ENCODE measurements at regions not wholly inside any gene's neighbourhood (a gene's known extent, or its start where the extent isn't known, plus 50 kb on each side); places are given as distances from the start of the nearest gene placed in this dataset.

DNA sequence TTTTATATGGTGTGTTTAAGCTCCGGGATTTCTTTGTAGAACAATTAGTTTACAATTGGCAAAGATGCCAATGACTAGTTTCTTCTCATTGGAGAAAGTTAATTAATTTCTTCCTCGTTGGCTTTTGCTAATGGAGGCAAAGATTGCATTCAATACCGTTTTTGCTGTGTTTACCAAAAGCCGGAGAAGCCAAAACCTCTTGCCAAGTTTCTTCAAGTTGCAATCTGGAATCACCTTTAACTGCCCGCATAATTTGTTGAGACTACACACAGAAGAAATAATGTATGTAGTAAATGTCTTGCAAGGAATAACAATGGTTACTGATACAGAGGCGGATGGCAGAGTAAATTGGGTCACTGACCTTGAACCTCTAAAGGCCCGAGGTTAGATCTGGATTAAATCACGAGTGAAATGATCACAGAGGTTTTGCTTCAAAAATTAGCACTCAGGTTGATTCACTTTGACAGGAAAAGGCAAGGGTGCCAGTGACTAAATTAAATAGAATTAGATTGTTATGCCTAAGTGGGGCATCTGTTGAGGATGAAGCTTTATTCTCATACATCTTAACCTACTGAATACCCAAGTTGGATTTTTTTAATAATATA, 732.1 kb upstream of the NR2F2 start:
- TF ChIP-seq, protein P1, sequence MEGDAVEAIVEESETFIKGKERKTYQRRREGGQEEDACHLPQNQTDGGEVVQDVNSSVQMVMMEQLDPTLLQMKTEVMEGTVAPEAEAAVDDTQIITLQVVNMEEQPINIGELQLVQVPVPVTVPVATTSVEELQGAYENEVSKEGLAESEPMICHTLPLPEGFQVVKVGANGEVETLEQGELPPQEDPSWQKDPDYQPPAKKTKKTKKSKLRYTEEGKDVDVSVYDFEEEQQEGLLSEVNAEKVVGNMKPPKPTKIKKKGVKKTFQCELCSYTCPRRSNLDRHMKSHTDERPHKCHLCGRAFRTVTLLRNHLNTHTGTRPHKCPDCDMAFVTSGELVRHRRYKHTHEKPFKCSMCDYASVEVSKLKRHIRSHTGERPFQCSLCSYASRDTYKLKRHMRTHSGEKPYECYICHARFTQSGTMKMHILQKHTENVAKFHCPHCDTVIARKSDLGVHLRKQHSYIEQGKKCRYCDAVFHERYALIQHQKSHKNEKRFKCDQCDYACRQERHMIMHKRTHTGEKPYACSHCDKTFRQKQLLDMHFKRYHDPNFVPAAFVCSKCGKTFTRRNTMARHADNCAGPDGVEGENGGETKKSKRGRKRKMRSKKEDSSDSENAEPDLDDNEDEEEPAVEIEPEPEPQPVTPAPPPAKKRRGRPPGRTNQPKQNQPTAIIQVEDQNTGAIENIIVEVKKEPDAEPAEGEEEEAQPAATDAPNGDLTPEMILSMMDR (IDR thresholded peaks at IDR 0.05), result no peak
- Mint-ChIP-seq H3K4me1 (ENCODE audit: low read depth) (no peaks in the 10 kb centered on the region), H3K27me3 (peaks cover 3% of the 10 kb centered on the region), H3K36me3 (ENCODE audit: low read depth) (no peaks in the 10 kb centered on the region), H3K27ac (no peak overlapping the region), H3K9me3 (no peaks in the 10 kb centered on the region), H3K4me3 (no peak overlapping the region)
- ChIA-PET CTCF (no interaction called here), POLR2A (no interaction called here)
- DNase-seq (no peak), ATAC-seq (no peak)
- intact Hi-C loops (cut with micrococcal nuclease), result no loop called here

- CTCF ChIA-PET, result no interaction called here
- POLR2A ChIA-PET, result no interaction called here
- H3K36me3 Mint-ChIP-seq (ENCODE audit: low read depth), result no peaks in the 10 kb centered on the region
Observed at GRCh38 chr15:95600367-95600766, 730.1 kb upstream of the NR2F2 start.

GRCh38 chr15:95600884-95601283, 729.6 kb upstream of the NR2F2 start:
- peaks cover 5% of the 10 kb centered on the region for H3K27me3 Mint-ChIP-seq
- ATAC-seq (no peak), DNase-seq (no peak)
- H3K9me3 Mint-ChIP-seq, result no peaks in the 10 kb centered on the region
- H3K27ac Mint-ChIP-seq, result no peak overlapping the region
- TF ChIP-seq, protein P1 (IDR thresholded peaks at IDR 0.05), result no peak
- POLR2A ChIA-PET, result no interaction called here
- CTCF ChIA-PET, result no interaction called here
- H3K4me1 Mint-ChIP-seq (ENCODE audit: low read depth), result no peaks in the 10 kb centered on the region
- H3K4me3 Mint-ChIP-seq, result no peak overlapping the region
- H3K36me3 Mint-ChIP-seq (ENCODE audit: low read depth), result no peaks in the 10 kb centered on the region
- intact Hi-C loops (cut with micrococcal nuclease), result no loop called here

More at GRCh38 chr15:95600367-95600766, 730.1 kb upstream of the NR2F2 start:
- Mint-ChIP-seq H3K9me3 (no peaks in the 10 kb centered on the region), H3K4me3 (no peak overlapping the region), H3K27me3 (peaks cover 6% of the 10 kb centered on the region), H3K27ac (no peak overlapping the region), H3K4me1 (ENCODE audit: low read depth) (no peaks in the 10 kb centered on the region)
- ATAC-seq (no peak), DNase-seq (no peak)
- intact Hi-C loops (cut with micrococcal nuclease), result no loop called here
- TF ChIP-seq, protein P1 (IDR thresholded peaks at IDR 0.05), result no peak

- CTCF ChIA-PET, result no interaction called here
- Mint-ChIP-seq H3K27me3 (peaks cover 5% of the 10 kb centered on the region), H3K27ac (no peak overlapping the region), H3K4me3 (no peak overlapping the region), H3K9me3 (no peaks in the 10 kb centered on the region), H3K4me1 (ENCODE audit: low read depth) (no peaks in the 10 kb centered on the region), H3K36me3 (ENCODE audit: low read depth) (no peaks in the 10 kb centered on the region)
- POLR2A ChIA-PET, result no interaction called here
- intact Hi-C loops (cut with micrococcal nuclease), result no loop called here
- DNase-seq (no peak), ATAC-seq (no peak)
- TF ChIP-seq, protein P1 (IDR thresholded peaks at IDR 0.05), result no peak
Observed at GRCh38 chr15:95601525-95601924, 729.0 kb upstream of the NR2F2 start.

- intact Hi-C loops (cut with micrococcal nuclease), result no loop called here
- H3K4me1 Mint-ChIP-seq (ENCODE audit: low read depth), result no peaks in the 10 kb centered on the region
- POLR2A ChIA-PET, result no interaction called here
Observed at GRCh38 chr15:95603802-95604201, 726.7 kb upstream of the NR2F2 start.

More at GRCh38 chr15:95603802-95604201, 726.7 kb upstream of the NR2F2 start:
- TF ChIP-seq, protein P1 (IDR thresholded peaks at IDR 0.05), result no peak
- no peak overlapping the region for H3K27ac Mint-ChIP-seq
- DNase-seq, result no peak
- no peaks in the 10 kb centered on the region for H3K36me3 Mint-ChIP-seq (ENCODE audit: low read depth)
- no peaks in the 10 kb centered on the region for H3K9me3 Mint-ChIP-seq
- no peak overlapping the region for H3K4me3 Mint-ChIP-seq
- H3K27me3 Mint-ChIP-seq, result peaks cover 3% of the 10 kb centered on the region
- ATAC-seq, result no peak
- CTCF ChIA-PET, result no interaction called here

Data from activated CD8-positive, alpha-beta T cell treated with anti-CD3 and anti-CD28 coated beads for 36 hours (primary cell).